MCF 10A (cell line): ENCODE measurements at regions not wholly inside any gene's neighbourhood (a gene's known extent, or its start where the extent isn't known, plus 50 kb on each side); places are given as distances from the start of the nearest gene placed in this dataset.

Source experiments
- BruUV-seq: library from RNA; stranded (reverse); fragments of 400-500 nt; replicated peaks from 2 replicates; lab custom pipeline; 2021; lab: Mats Ljungman, UMichigan
- CTCF ChIA-PET: fragments of 300-600 bp; sonication (Branson Sonifier 250); formaldehyde crosslinking; extraction: SDS; loops from one replicate; lab custom pipeline; 2021; ENCODE audit warnings: antibody characterized with exemption, inconsistent platforms; lab: Yijun Ruan, JAX
- POLR2A ChIA-PET: fragments of 300-600, 350-650 bp; sonication (Branson Sonifier 250); formaldehyde crosslinking; extraction: SDS; loops from one replicate; lab custom pipeline; 2020; ENCODE audit warnings: antibody characterized with exemption, inconsistent platforms; lab: Yijun Ruan, JAX
- DNase-seq: peaks from one replicate; pipeline ENCODE4 v3.0.0-alpha.2; 2018; ENCODE audit not compliant: unreplicated experiment
- H3K27ac Mint-ChIP-seq: one replicate; pipeline ENCODE4 v1.8.0; 2022; ENCODE audit warnings: mild to moderate bottlenecking, low read depth, mixed read lengths; ENCODE audit not compliant: unreplicated experiment
- H3K27me3 Mint-ChIP-seq: one replicate; pipeline ENCODE4 v1.8.0; 2022; ENCODE audit warnings: mixed read lengths; ENCODE audit not compliant: insufficient read depth, unreplicated experiment
- H3K36me3 Mint-ChIP-seq: one replicate; pipeline ENCODE4 v1.8.0; 2022; ENCODE audit warnings: mild to moderate bottlenecking, moderate library complexity, mixed read lengths; ENCODE audit not compliant: insufficient read depth, unreplicated experiment
- H3K4me1 Mint-ChIP-seq: one replicate; pipeline ENCODE4 v1.8.0; 2022; ENCODE audit warnings: mixed read lengths; ENCODE audit not compliant: insufficient read depth, unreplicated experiment
- H3K4me3 Mint-ChIP-seq: one replicate; pipeline ENCODE4 v1.8.0; 2022; ENCODE audit warnings: mild to moderate bottlenecking, moderate library complexity, mixed read lengths; ENCODE audit not compliant: unreplicated experiment
- H3K9me3 Mint-ChIP-seq: one replicate; pipeline ENCODE4 v1.8.0; 2022; ENCODE audit warnings: mixed read lengths; ENCODE audit not compliant: unreplicated experiment
- CTCF ChIP-seq: fragments of 200-600 bp; IDR thresholded peaks from one replicate; pipeline ENCODE4 v1.8.0; 2022; ENCODE audit warnings: antibody characterized with exemption, mild to moderate bottlenecking; ENCODE audit not compliant: unreplicated experiment
- intact Hi-C: fragments of 100-400 bp; cut with micrococcal nuclease; formaldehyde crosslinking; loops from 2 replicates; pipeline ENCODE4 v1.14.1; 2022

- no peaks in the 10 kb centered on the region for H3K9me3 Mint-ChIP-seq
- H3K27me3 Mint-ChIP-seq, result no peaks in the 10 kb centered on the region
Measured at GRCh38 chr5:14954616-14955343, 83.2 kb upstream of the ANKH start.

GRCh38 chr5:14954216-14954615 is 82.6 kb upstream of the ANKH start:
- intact Hi-C loops, result no loop called here
- no peak for TF ChIP-seq CTCF
- H3K27me3 Mint-ChIP-seq, result no peaks in the 10 kb centered on the region
- H3K27ac Mint-ChIP-seq, result no peak overlapping the region
- ChIA-PET POLR2A (no interaction called here), CTCF (interaction anchor here (3.7 kb wide), 1 partner anchor 49 kb away, joined by 17 read pairs; no protein-coding TSS in a partner anchor)
- H3K4me3 Mint-ChIP-seq, result no peak overlapping the region
- no peaks in the 10 kb centered on the region for H3K36me3 Mint-ChIP-seq
- DNase-seq, result no peak
- no peaks in the 10 kb centered on the region for H3K9me3 Mint-ChIP-seq
- no TSS peak for BruUV-seq
- H3K4me1 Mint-ChIP-seq, result peaks cover 12% of the 10 kb centered on the region

More at GRCh38 chr5:14954616-14955343, 83.2 kb upstream of the ANKH start:
- Mint-ChIP-seq H3K36me3 (no peaks in the 10 kb centered on the region), H3K4me3 (no peak overlapping the region), H3K4me1 (peaks cover 17% of the 10 kb centered on the region), H3K27ac (no peak overlapping the region)
- BruUV-seq, result no TSS peak
- DNase-seq, result no peak
- CTCF ChIA-PET, result interaction anchor here (3.7 kb wide), 1 partner anchor 48 kb away, joined by 17 read pairs; no protein-coding TSS in a partner anchor
- POLR2A ChIA-PET, result no interaction called here
- TF ChIP-seq CTCF, result no peak
- intact Hi-C loops, result no loop called here

GRCh38 chr5:14953075-14953607 is 81.6 kb upstream of the ANKH start:
- no peak overlapping the region for H3K4me3 Mint-ChIP-seq
- POLR2A ChIA-PET, result no interaction called here
- no TSS peak for BruUV-seq

More at GRCh38 chr5:14953075-14953607, 81.6 kb upstream of the ANKH start:
- intact Hi-C loops, result no loop called here
- CTCF ChIA-PET, result interaction anchor here (1.6 kb wide), 1 partner anchor 226 kb away, joined by 3 read pairs; no protein-coding TSS in a partner anchor
- TF ChIP-seq CTCF, result no peak
- no peak for DNase-seq
- H3K27ac Mint-ChIP-seq, result no peak overlapping the region
- no peaks in the 10 kb centered on the region for H3K9me3 Mint-ChIP-seq
- no peaks in the 10 kb centered on the region for H3K27me3 Mint-ChIP-seq
- H3K4me1 Mint-ChIP-seq, result peaks cover 4% of the 10 kb centered on the region
- H3K36me3 Mint-ChIP-seq, result no peaks in the 10 kb centered on the region
